ENCODE measurements at regions not wholly inside any gene's neighbourhood (a gene's known extent, or its start where the extent isn't known, plus 50 kb on each side); places are given as distances from the start of the nearest gene placed in this dataset.

DNA sequence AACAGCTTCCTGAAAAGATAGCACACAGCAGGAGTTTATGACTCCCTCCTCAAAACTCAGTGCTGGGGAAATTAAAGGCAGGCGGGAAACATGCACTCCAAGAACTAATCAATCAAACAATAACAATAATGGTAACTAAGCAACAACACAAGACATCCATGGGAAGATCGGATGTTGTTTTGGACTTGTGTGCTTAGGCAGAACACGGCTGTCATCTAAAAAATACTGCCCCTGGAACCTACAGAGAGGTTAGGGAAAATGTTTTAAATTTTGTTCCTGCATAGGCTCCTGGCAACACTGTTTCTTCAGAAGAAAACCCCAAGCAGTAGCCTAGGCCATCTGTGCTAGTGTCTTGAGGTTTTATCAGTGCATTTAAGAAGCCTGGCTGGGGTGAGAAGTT, 1378.2 kb downstream of the STIM2 start:
- Histone ChIP-seq H3K36me3 (no peaks in the 10 kb centered on the region), H3K9me3 (replicated peaks) (no peaks in the 10 kb centered on the region), H3K27ac (replicated peaks) (no peak overlapping the region), H3K27me3 (ENCODE audit: low read depth) (no peaks in the 10 kb centered on the region), H3K4me3 (no peak overlapping the region), H3K4me1 (no peaks in the 10 kb centered on the region)
- DNase-seq: no peak
- TF ChIP-seq, protein P1, sequence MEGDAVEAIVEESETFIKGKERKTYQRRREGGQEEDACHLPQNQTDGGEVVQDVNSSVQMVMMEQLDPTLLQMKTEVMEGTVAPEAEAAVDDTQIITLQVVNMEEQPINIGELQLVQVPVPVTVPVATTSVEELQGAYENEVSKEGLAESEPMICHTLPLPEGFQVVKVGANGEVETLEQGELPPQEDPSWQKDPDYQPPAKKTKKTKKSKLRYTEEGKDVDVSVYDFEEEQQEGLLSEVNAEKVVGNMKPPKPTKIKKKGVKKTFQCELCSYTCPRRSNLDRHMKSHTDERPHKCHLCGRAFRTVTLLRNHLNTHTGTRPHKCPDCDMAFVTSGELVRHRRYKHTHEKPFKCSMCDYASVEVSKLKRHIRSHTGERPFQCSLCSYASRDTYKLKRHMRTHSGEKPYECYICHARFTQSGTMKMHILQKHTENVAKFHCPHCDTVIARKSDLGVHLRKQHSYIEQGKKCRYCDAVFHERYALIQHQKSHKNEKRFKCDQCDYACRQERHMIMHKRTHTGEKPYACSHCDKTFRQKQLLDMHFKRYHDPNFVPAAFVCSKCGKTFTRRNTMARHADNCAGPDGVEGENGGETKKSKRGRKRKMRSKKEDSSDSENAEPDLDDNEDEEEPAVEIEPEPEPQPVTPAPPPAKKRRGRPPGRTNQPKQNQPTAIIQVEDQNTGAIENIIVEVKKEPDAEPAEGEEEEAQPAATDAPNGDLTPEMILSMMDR (IDR thresholded peaks at IDR 0.05; ENCODE audit: borderline replicate concordance): no peak
- intact Hi-C loops (cut with micrococcal nuclease): no loop called here

DNA sequence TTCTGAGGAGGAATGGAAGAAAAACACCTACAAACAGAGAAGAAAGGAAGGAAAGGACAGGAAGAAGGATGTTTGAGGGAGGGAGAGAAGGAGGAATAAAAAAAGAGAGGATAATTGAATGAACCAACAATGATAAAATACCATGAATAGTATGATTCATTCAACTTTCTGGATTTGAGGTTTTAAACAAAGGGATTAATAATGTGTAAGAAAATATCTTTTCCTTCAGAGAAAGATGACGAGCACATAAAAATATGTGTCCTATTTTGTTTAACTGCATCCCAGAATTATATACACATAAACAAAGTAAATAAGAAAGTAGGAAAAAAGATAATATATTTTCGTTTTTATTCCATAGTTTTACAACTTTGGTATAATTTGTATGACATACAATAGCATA, 1380.4 kb downstream of the STIM2 start:
- no peaks in the 10 kb centered on the region for H3K4me1 ChIP-seq
- H3K27ac ChIP-seq (replicated peaks): no peak overlapping the region
- DNase-seq: no peak
- H3K9me3 ChIP-seq (replicated peaks): no peaks in the 10 kb centered on the region
- intact Hi-C loops (cut with micrococcal nuclease): no loop called here
- H3K4me3 ChIP-seq: no peak overlapping the region
- H3K27me3 ChIP-seq (ENCODE audit: low read depth): no peaks in the 10 kb centered on the region
- no peaks in the 10 kb centered on the region for H3K36me3 ChIP-seq
- TF ChIP-seq, protein P1 (IDR thresholded peaks at IDR 0.05; ENCODE audit: borderline replicate concordance): no peak

DNA sequence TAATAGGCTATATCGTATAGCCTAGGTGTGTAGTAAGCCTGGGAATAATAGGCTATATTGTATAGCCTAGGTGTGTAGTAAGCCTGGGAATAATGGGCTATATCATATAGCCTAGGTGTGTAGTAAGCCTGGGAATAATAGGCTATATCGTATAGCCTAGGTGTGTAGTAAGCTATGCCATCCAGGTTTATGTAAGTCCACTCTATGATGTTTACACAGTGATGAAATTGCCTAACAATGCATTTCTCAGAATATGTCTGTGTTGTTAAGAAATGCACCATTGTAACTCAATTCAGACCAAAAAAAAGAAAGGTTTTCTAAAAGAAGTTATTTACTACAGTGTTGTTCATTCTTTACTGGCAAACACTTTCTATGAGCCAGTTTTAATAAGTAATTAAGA, 1387.2 kb downstream of the STIM2 start:
- Histone ChIP-seq H3K4me3 (no peak overlapping the region), H3K4me1 (no peaks in the 10 kb centered on the region), H3K27ac (replicated peaks) (no peak overlapping the region), H3K27me3 (ENCODE audit: low read depth) (no peaks in the 10 kb centered on the region), H3K36me3 (no peaks in the 10 kb centered on the region), H3K9me3 (replicated peaks) (no peaks in the 10 kb centered on the region)
- TF ChIP-seq, protein P1 (IDR thresholded peaks at IDR 0.05; ENCODE audit: borderline replicate concordance): no peak
- DNase-seq: no peak
- intact Hi-C loops (cut with micrococcal nuclease): no loop called here

DNA sequence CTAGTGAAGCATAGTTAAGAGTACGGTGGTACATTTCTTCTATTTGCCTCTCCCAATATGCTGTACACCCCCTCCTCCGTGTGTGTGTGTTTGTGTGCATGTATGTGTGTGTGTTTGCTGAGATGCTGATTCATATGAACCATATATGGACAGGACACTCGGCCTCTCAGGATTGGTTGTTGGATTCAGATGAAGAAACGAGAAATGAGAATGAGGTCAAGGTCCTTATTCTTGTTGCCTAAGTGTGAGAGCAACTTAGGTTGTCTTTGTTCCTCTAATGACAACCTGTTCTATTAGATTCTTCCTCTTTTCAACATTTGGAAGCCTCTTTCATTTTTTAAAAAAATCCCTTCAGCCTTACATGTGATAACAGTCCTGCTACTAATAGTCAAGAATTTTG, 1387.6 kb downstream of the STIM2 start:
- Histone ChIP-seq H3K27ac (replicated peaks) (no peak overlapping the region), H3K4me3 (no peak overlapping the region), H3K36me3 (no peaks in the 10 kb centered on the region), H3K9me3 (replicated peaks) (no peaks in the 10 kb centered on the region), H3K27me3 (ENCODE audit: low read depth) (no peaks in the 10 kb centered on the region), H3K4me1 (no peaks in the 10 kb centered on the region)
- intact Hi-C loops (cut with micrococcal nuclease): no loop called here
- no peak for DNase-seq
- TF ChIP-seq, protein P1 (IDR thresholded peaks at IDR 0.05; ENCODE audit: borderline replicate concordance): no peak

DNA sequence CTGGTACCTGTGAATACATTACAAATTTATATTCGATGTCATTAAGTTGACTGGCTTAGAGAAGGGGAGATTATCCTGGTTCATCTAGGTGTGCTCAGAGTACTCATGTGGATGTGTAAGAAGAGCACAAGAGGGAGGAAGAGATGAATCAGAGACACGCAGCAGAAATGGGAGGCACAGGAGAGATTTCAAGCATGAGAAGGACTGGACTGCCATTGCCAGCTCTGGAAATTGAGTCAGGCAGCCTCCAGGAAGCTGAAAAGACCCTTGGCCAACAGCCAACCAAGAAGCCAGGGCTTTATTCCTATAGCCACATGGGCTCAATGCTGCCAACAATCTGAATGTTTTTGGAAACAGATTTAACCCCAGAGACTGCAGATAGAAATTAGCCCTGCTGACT, 1390.0 kb downstream of the STIM2 start:
- TF ChIP-seq, protein P1 (IDR thresholded peaks at IDR 0.05; ENCODE audit: borderline replicate concordance): no peak
- Histone ChIP-seq H3K9me3 (replicated peaks) (peaks cover 15% of the 10 kb centered on the region), H3K27me3 (ENCODE audit: low read depth) (no peaks in the 10 kb centered on the region), H3K4me3 (no peak overlapping the region), H3K27ac (replicated peaks) (no peak overlapping the region), H3K36me3 (no peaks in the 10 kb centered on the region), H3K4me1 (no peaks in the 10 kb centered on the region)
- no peak for DNase-seq
- intact Hi-C loops (cut with micrococcal nuclease): no loop called here

DNA sequence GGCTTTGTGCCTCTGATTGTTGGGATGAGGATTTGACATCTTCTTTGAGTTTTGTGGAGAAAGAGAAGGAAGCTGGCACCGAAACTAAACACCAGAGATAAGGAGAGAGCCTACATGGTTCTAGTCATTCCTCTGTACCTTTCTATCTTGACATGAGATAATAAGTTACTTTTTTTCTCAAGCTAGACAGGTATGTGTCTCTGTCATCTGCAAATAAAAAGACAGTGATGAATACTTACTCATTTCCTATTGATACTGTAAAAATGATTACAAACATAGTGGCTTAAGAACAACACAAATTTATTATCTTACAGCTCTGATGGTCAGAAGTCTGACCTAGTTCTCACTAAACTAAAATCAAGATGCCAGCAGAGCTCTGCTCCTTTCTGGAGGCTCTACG, 1391.2 kb downstream of the STIM2 start:
- TF ChIP-seq, protein P1 (IDR thresholded peaks at IDR 0.05; ENCODE audit: borderline replicate concordance): no peak
- DNase-seq: no peak
- Histone ChIP-seq H3K4me1 (no peaks in the 10 kb centered on the region), H3K27me3 (ENCODE audit: low read depth) (no peaks in the 10 kb centered on the region), H3K9me3 (replicated peaks) (peaks cover 18% of the 10 kb centered on the region), H3K27ac (replicated peaks) (no peak overlapping the region), H3K4me3 (no peak overlapping the region), H3K36me3 (no peaks in the 10 kb centered on the region)
- intact Hi-C loops (cut with micrococcal nuclease): no loop called here
